HUES6 (cell line): ENCODE measurements at regions not wholly inside any gene's neighbourhood (a gene's known extent, or its start where the extent isn't known, plus 50 kb on each side); places are given as distances from the start of the nearest gene placed in this dataset.
A peak's percentile ranks its signal among the peaks of the same experiment; 100 is the strongest.

ENCODE experiments used
- H3K27ac ChIP-seq: 2 replicates; pipeline ENCODE4 v1.7.0; 2013; ENCODE audit warnings: low read depth, mild to moderate bottlenecking, low read length, inconsistent platforms
- H3K27me3 ChIP-seq: 2 replicates; pipeline ENCODE4 v1.6.1; 2013; ENCODE audit warnings: low read length; ENCODE audit not compliant: control insufficient read depth, insufficient read depth
- H3K36me3 ChIP-seq: 2 replicates; pipeline ENCODE4 v1.6.1; 2013; ENCODE audit warnings: low read length; ENCODE audit not compliant: control insufficient read depth, insufficient read depth
- H3K4me1 ChIP-seq: 2 replicates; pipeline ENCODE4 v1.6.1; 2013; ENCODE audit warnings: low read length; ENCODE audit not compliant: control insufficient read depth, insufficient read depth
- H3K4me3 ChIP-seq: 2 replicates; pipeline ENCODE4 v1.5.1; 2013; ENCODE audit warnings: low read depth, low read length
- H3K9ac ChIP-seq: one replicate; pipeline ENCODE4 v1.6.1; 2013; ENCODE audit warnings: mild to moderate bottlenecking, low read length
- H3K9me3 ChIP-seq: 2 replicates; pipeline ENCODE4 v1.6.1; 2013; ENCODE audit warnings: low read depth, low read length; ENCODE audit not compliant: control insufficient read depth, insufficient read depth

GRCh38 chr12:125983094-125983783 is 918.0 kb downstream of the AACS start:
- 0 out of 2 replicates have a peak overlapping the region, but pooled peaks have one; percentile 9 for H3K27ac ChIP-seq
- H3K9ac ChIP-seq, result peak overlapping the region; percentile 47
- H3K27me3 ChIP-seq, result peaks cover 13% of the 10 kb centered on the region
- H3K4me3 ChIP-seq, result peak overlapping the region; percentile 79
- peaks cover 5% of the 10 kb centered on the region for H3K4me1 ChIP-seq
- H3K9me3 ChIP-seq, result no peaks in the 10 kb centered on the region; the same call in 1 of the 2 replicates
- no peaks in the 10 kb centered on the region for H3K36me3 ChIP-seq

GRCh38 chr12:125983784-125984500 is 918.7 kb downstream of the AACS start:
- Histone ChIP-seq H3K27ac (0 out of 2 replicates have a peak overlapping the region, but pooled peaks have one; percentile 9), H3K4me3 (peak overlapping the region; percentile 79), H3K9ac (peak overlapping the region; percentile 64), H3K4me1 (peaks cover 5% of the 10 kb centered on the region), H3K9me3 (no peaks in the 10 kb centered on the region; the same call in 1 of the 2 replicates), H3K36me3 (no peaks in the 10 kb centered on the region), H3K27me3 (peaks cover 13% of the 10 kb centered on the region)

DNA sequence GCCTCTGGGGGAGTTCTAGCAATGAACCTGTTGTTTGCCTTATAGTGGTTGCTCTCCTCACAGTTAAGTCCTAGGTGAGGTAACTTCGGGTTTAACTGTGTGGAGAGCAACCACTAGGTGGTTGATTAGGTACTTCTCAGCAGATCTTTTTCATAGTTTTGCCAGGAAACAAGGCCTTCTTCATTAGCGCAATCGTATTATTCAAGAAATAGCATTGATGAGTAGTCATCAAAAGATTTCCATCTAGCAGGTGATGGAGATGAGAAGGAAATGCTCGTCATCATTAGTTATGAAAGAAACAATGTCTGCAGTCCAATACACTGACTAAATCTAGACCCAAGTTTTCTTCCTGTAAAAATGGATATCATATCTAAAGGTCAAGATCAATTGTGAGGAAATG is 923.3 kb downstream of the AACS start:
- Histone ChIP-seq H3K9me3 (no peaks in the 10 kb centered on the region), H3K9ac (no peak overlapping the region), H3K27ac (no peak overlapping the region), H3K4me3 (no peak overlapping the region), H3K27me3 (peaks cover 13% of the 10 kb centered on the region), H3K4me1 (no peaks in the 10 kb centered on the region), H3K36me3 (no peaks in the 10 kb centered on the region)

DNA sequence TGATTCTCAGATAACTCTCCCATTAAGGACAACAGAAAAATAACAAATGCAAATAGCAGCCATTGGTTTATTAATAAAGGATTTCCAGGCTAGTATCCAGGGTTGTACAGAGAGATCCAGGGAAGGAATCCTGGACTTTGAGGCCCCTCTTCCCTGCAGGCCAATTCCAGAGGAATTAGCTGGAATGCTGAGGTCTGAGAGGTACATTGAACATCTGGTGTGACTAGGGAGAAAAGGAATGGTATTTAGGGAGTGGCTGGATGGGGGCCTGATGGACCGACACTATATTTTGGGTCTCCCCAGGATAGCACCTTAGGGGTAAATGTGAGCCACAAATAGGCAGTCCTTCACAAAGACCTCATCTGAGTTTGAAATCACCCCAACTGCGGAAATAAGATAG is 924.5 kb downstream of the AACS start:
- H3K4me1 ChIP-seq, result no peaks in the 10 kb centered on the region
- no peaks in the 10 kb centered on the region for H3K36me3 ChIP-seq

DNA sequence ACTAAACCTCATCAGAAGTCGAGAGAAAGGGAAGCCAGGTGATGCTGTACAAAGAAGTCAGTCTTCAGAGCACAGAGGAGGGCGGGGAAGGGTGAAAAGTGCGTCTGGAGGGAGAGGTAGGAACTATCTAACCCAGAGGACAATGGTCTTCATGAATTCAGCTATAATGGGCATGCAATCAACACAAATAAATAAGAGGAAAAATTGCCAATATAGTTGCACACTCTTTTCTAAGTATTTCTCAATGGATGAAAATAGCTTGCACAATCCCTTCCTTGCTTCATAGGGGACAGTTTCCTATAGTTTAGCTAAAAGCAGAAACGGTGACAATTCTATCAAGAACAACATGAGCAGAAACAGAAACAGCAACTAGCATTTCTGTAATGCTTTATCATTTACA is 931.2 kb downstream of the AACS start:
- Histone ChIP-seq H3K27me3 (no peaks in the 10 kb centered on the region), H3K9ac (no peak overlapping the region), H3K27ac (no peak overlapping the region), H3K4me1 (no peaks in the 10 kb centered on the region), H3K36me3 (no peaks in the 10 kb centered on the region), H3K4me3 (no peak overlapping the region), H3K9me3 (no peaks in the 10 kb centered on the region)

More for the DNA sequence above, 924.5 kb downstream of the AACS start:
- Histone ChIP-seq H3K4me3 (no peak overlapping the region), H3K9me3 (no peaks in the 10 kb centered on the region), H3K27me3 (peaks cover 13% of the 10 kb centered on the region), H3K27ac (no peak overlapping the region), H3K9ac (no peak overlapping the region)

DNA sequence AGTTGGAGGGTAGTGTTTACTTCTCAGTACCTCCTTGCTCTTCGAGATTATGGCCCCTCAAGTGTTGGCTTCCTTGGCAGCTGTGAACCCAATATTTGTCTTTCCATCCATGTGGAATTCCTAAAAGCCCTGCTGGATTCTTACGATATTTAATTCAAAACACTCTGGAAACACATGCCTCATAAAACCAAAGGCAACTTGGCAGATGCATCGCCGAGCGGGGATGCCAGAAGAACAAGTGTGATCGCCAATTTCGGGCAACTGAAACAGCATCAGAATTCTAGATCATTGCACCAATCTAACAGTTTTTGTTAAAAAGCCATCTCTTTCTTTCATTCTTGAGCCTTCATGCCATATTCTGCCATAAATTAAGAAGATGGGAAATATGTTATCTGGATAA is 934.4 kb downstream of the AACS start:
- no peak overlapping the region for H3K27ac ChIP-seq
- no peak overlapping the region for H3K4me3 ChIP-seq
- H3K9ac ChIP-seq, result no peak overlapping the region
- H3K27me3 ChIP-seq, result no peaks in the 10 kb centered on the region
- H3K9me3 ChIP-seq, result peaks cover 9% of the 10 kb centered on the region
- H3K36me3 ChIP-seq, result no peaks in the 10 kb centered on the region
- no peaks in the 10 kb centered on the region for H3K4me1 ChIP-seq

DNA sequence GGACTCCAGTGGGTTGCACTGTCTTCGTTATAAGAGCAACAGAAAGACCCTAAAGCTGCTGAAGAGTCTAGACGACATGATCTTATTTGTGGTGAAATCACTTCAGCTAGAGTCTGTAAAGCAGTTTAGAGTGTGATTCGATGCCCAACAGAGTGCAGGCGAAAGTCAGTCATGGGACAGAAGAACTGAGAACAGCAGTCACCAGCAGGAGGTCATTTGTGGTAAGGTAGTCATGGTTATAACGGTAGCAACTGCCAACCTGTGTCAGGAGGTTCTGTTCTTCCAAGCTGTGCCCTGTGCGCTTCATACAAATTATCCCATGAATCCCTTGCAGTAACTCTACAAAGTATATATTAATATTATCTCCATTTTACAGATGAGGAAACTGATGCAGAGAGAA is 954.1 kb downstream of the AACS start:
- Histone ChIP-seq H3K27ac (no peak overlapping the region), H3K4me1 (no peaks in the 10 kb centered on the region), H3K36me3 (no peaks in the 10 kb centered on the region), H3K9ac (no peak overlapping the region), H3K9me3 (peaks cover 30% of the 10 kb centered on the region), H3K4me3 (no peak overlapping the region), H3K27me3 (no peaks in the 10 kb centered on the region)

GRCh38 chr12:126021675-126022074 is 956.4 kb downstream of the AACS start:
- Histone ChIP-seq H3K4me3 (no peak overlapping the region), H3K9ac (no peak overlapping the region), H3K27ac (no peak overlapping the region), H3K36me3 (no peaks in the 10 kb centered on the region), H3K27me3 (no peaks in the 10 kb centered on the region), H3K4me1 (no peaks in the 10 kb centered on the region), H3K9me3 (peaks cover 27% of the 10 kb centered on the region)

GRCh38 chr12:126027825-126028224 is 962.6 kb downstream of the AACS start:
- Histone ChIP-seq H3K9me3 (peaks cover 9% of the 10 kb centered on the region; the same call in 1 of the 2 replicates), H3K27ac (no peak overlapping the region), H3K36me3 (no peaks in the 10 kb centered on the region), H3K9ac (no peak overlapping the region), H3K4me1 (no peaks in the 10 kb centered on the region), H3K27me3 (no peaks in the 10 kb centered on the region), H3K4me3 (no peak overlapping the region)

GRCh38 chr12:126030573-126030972 is 965.3 kb downstream of the AACS start:
- no peak overlapping the region for H3K27ac ChIP-seq
- H3K27me3 ChIP-seq, result no peaks in the 10 kb centered on the region
- H3K9me3 ChIP-seq, result peaks cover 24% of the 10 kb centered on the region
- no peaks in the 10 kb centered on the region for H3K36me3 ChIP-seq
- H3K4me3 ChIP-seq, result no peak overlapping the region
- no peaks in the 10 kb centered on the region for H3K4me1 ChIP-seq
- no peak overlapping the region for H3K9ac ChIP-seq

DNA sequence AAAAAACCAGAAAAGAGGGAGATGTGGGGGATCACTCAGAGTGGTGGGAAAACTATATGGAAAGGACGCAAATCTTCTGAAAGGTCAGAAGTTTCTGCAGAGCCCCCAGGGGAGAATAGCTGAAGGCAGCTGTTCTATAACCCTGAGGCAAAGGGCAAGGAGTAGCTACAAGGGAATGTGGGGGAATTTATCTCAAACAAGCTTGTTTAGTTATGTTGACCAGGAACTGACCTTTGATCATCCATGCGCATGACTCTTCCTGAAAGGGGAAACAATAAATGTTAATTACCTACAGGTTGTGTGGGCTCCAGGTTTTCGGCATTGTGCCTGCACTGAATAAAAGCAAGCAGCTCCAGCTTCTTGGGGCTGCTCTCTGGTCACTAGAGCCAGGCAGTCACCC is 968.5 kb downstream of the AACS start:
- H3K27me3 ChIP-seq, result no peaks in the 10 kb centered on the region

More for the DNA sequence above, 968.5 kb downstream of the AACS start:
- peaks cover 24% of the 10 kb centered on the region for H3K9me3 ChIP-seq
- no peak overlapping the region for H3K9ac ChIP-seq
- H3K36me3 ChIP-seq, result no peaks in the 10 kb centered on the region
- H3K4me3 ChIP-seq, result no peak overlapping the region
- no peaks in the 10 kb centered on the region for H3K4me1 ChIP-seq
- H3K27ac ChIP-seq, result no peak overlapping the region
